Fibroblast of gingiva (primary cell): ENCODE measurements at regions not wholly inside any gene's neighbourhood (a gene's known extent, or its start where the extent isn't known, plus 50 kb on each side); places are given as distances from the start of the nearest gene placed in this dataset.

Source experiments
- DNase-seq: peaks from one replicate; pipeline ENCODE4 v3.0.0-alpha.2; 2011; ENCODE audit warnings: low read depth

GRCh38 chr9:107949061-107949460 is 459.5 kb upstream of the KLF4 start:
- peak; percentile 47 for DNase-seq

DNA sequence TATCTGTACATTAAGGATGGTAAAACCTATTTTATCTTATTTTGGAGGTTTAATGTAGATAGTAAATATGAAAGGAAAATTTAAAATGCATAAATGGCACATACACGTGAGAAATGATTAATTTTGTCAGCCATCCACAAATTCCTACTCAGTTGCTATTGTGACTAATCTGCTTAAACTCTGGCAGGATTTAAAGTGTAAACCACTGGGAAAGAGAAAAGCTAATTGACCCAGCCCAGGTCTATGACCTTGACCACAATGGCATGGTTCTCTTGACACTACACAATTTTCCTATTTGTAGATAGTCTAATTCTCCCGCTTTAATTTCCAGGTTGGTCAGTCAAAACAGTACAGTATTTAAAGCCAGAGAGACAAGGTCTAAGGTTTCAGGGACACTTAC is 459.0 kb upstream of the KLF4 start:
- no peak for DNase-seq

DNA sequence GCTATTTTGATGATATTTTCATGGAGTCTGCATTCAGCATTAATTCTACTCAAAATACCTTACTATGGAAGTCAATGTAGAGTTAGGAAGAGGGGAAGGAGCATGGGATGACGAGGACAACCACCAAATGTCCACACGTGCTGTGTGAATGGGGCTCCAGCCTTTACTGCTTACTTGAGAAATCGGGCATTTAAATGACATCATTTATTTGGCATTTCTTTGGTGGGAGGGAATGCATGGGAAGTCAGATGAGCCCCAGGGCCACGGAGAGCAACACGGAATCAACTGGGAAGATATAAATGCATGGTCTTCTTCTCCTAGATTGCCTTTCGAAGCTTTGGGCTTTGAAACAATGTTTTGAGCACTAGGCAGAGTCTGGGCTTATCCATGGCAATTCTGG is 458.5 kb upstream of the KLF4 start:
- DNase-seq, result no peak

- DNase-seq, result no peak
Observed at GRCh38 chr9:107946364-107947141, 457.0 kb upstream of the KLF4 start.

- peak; percentile 21 for DNase-seq
Observed at GRCh38 chr9:107945961-107946360, 456.4 kb upstream of the KLF4 start.

DNA sequence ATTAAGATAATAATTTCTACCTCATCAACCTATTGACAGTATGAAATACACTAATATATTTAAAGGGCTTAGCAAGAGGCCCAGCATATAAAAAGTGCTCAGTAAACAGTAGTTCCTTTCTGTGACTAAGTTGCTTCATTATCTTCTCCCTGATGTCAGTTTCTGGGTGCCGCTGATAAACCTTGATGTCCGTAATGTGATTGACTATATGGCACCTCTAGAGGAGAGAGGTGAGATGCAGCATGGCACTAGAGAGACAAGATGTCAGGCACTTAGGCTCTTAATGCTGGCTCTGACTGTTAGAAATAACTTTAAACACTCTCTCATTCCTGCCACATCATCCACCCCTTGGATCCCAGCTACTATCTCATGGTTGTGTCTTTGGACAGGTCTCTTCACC is 455.9 kb upstream of the KLF4 start:
- DNase-seq, result no peak

GRCh38 chr9:107944387-107944786 is 454.8 kb upstream of the KLF4 start:
- DNase-seq, result no peak

- DNase-seq, result no peak
Observed at GRCh38 chr9:107943901-107944300, 454.3 kb upstream of the KLF4 start.

GRCh38 chr9:107942856-107943255 is 453.3 kb upstream of the KLF4 start:
- DNase-seq, result no peak

DNA sequence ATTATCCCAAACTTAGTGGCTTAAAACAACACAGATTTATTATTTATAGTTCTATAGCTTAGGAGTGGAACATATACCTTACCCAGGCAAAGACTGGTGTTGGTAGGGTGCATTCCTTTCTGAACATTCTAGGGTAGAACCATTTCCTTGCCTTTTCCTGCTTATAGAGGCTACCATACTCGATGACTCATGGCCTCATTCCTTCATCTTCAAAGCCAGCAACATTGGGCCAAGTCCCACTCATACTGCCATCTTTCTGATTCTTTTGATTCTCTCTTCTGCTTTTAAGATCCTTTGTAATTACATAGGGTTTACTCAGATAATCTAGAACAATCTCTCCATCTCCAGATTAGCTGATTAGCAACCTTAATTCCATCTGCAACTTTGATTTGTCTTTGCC is 452.7 kb upstream of the KLF4 start:
- no peak for DNase-seq

DNA sequence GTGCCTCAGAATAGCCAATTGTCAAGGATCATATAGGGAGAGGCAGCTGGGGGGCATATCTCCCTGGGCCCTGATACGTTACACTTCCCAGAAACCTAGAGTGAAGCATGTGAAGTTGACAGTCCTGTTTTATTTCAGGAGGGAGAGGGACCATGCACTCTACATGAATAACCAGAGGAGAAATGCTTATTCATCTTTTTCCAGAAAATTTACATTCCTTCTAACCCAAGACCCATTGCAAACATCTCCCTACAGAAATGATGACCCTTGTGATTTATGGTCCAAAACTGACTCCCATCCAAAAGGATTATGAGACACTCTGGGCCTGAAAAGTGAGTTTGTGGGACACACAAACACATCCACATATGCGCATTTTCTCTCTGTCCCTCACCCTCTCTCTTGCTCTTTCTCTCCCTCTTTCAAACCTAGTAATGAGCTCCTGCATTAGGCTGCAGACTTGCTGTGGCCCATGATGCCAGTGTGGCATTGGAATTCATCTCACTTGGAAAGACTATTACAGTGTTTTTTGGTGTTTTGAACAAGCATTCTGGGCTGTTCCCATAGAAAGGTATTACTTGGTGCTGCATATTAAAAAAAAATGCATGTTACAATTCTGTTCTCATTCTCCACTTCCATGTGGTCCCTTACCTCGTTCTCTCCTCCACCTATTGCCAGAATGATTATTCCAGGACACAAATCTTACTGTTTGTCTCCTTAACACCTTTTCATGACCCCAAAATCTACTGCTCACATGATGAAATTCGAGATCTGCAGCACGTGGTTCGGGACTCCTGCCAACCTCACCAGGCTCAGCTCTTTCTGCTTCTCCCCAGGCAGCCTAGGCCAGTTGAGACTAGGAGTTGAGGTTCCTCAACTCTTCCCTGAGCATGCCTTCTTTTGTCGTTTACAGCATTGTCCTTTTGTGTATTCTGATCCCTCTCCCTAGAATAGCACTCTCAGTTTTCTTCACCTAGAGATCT is 451.3 kb upstream of the KLF4 start:
- DNase-seq, result no peak

GRCh38 chr9:107938801-107939386 is 449.3 kb upstream of the KLF4 start:
- DNase-seq, result no peak

GRCh38 chr9:107935931-107936330 is 446.4 kb upstream of the KLF4 start:
- DNase-seq, result no peak

DNA sequence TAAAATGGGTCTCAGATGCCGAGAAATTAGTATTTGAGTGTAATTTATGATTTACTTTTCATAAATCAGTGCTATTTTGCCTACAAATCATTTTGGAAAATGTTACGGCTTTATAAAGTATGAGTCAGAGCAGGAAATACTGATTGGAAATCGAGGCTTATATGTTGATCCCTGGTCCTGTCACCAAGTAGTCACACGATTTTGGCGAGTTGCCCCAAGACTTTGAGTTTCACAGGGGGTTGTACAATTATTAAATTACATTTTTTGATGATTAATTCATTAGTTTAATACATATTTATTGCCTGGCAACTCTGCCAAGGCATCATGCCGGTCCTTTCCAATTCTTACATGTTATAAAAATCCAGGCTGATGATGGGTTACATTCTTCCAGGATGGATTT is 443.9 kb upstream of the KLF4 start:
- DNase-seq, result no peak

- DNase-seq, result peak; percentile 2
Observed at GRCh38 chr9:107933097-107933496, 443.5 kb upstream of the KLF4 start.

DNA sequence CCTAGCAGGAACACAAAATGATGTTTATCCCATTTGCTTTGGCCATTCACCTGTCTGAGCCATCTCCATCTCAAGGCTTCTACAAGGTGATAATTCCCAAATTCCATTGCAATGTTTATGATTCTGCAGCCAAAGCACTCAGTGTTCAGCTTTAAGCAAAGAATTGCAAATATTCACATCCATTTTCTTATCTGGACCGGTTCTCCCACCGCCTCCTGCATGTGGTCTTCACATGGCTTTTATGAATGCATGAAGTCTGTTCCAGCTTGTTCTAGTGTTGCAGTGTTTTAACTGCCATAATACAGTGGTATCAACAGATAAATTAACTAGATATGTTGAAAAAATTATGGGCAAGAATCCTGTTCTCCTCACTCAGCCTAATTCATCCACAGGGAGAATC is 443.0 kb upstream of the KLF4 start:
- peak; percentile 4 for DNase-seq

DNA sequence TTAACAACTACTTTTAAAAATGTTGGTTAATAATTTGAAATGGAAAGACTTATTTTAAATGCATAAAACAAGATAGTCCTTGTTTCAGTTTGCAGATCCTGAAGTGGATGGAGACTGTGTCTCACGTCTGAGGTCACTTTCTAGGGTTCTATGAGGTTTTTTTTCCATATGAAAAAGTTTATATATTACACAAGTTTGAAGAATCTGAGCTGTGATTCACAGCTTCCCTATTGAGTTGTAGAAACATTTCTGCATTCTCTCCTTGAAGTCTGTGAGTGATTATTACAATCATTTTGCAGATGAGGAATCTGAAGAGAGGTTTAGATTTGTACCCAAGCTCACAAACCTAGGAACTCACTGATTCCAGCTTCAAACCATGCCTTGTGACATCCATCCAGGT is 442.5 kb upstream of the KLF4 start:
- peak; percentile 71 for DNase-seq

DNA sequence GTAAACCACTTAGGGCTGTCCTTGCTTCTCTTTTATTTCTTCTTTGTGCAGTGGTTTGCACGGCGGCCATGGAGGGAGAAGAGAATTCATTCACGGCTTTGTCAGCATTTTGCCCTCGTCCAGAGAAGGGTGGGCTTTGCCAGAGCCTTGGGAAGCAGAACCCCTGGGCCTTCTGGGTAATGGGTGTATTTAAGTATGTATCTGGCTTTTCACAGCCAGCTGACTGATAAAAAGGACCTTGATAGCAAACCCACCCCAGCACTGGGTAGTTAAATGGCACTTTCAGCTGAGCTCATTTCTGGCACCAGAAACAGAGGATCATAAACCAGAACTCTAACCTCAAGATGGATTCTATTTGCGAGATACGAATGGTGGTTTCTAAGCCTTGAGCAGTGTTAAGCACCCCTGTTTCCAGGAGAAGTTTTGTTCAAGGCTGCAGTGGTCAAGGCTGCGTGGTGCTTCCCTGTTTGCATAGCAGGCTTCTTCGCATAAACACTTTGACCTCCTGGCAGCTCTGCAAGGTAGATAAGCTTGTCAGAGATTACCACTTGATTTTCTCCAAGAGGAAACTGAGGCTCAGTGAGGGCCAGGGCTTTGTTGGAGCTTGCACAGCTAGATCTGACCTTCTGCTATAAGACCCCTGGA is 441.6 kb upstream of the KLF4 start:
- no peak for DNase-seq

GRCh38 chr9:107929443-107929842 is 439.9 kb upstream of the KLF4 start:
- peak; percentile 72 for DNase-seq

DNA sequence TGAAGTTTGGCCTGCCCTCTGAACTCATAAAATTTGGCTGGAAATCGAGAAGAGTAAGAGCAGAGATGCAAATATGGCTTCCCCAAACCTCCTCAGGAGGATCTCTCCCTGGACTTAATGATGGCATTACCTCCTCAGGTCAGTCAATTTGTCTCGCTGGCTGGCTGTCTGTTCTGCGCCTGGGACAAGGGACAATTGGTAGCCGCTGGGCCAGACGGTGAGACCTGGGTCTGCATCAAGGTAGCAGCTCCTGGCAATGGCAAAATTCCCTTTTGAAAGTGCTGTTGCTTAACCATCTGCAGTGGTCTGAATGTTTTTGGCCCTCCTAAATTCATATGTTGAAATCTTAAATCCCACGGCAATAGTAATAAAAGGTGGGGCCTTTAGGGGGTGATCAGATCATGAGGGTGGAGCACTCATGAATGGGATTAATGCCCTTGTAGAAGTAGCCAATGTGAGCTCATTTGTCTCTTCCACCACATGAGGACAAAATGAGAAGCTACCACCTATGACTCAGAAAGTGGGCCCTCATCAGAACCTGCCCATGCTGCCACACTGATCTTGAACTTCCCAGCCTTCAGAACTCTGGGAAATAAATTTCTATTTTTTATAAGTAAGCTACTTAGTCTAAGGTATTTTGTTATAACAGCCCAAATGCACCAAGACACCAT is 439.3 kb upstream of the KLF4 start:
- no peak for DNase-seq

DNA sequence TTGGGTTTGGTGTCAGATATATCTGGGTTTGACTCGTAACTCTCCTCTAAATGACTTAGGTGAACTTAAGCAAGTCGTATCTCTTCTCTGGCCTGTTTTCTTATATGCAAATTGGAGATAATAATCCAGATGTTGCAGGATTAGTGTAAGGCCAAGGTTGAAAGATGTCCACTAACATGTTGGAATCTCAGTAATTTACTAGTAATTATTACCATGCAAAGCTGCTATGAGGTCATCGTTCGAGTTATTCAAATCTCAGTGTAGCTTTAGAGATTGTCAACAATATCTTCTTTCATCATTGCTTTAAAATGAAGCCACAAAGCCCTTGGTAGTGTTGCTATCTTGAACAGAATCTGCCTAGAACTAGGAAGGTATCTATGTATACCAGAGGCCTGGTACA is 437.7 kb upstream of the KLF4 start:
- peak; percentile 20 for DNase-seq
